PC-3 (cell line): ENCODE measurements at regions not wholly inside any gene's neighbourhood (a gene's known extent, or its start where the extent isn't known, plus 50 kb on each side); places are given as distances from the start of the nearest gene placed in this dataset.

Experiments
- ATAC-seq: fragments of 200-7000 bp; cut with Tn5 transposase; 2 replicates; pipeline ENCODE4 v1.9.1; 2020; ENCODE audit warnings: mild to moderate bottlenecking, moderate library complexity
- BruUV-seq: library from RNA; stranded (reverse); fragments of 400-500 nt; replicated peaks from 2 replicates; lab custom pipeline; 2021; lab: Mats Ljungman, UMichigan
- CTCF ChIA-PET: fragments of 300-600 bp; sonication (Branson Sonifier 250); formaldehyde crosslinking; loops from one replicate; lab custom pipeline; 2022; ENCODE audit warnings: antibody characterized with exemption; lab: Charles Lee
- POLR2A ChIA-PET: fragments of 300-600 bp; sonication (Branson Sonifier 250); formaldehyde crosslinking; loops from one replicate; lab custom pipeline; 2022; ENCODE audit warnings: antibody characterized with exemption; ENCODE audit not compliant: unreplicated experiment; lab: Charles Lee
- DNase-seq: peaks from one replicate; pipeline ENCODE4 v3.0.0-alpha.2; 2015
- H2AFZ ChIP-seq: fragments of 300-600 bp; sonication (generic); 2 replicates; pipeline ENCODE4 v1.6.0; 2016; ENCODE audit warnings: antibody characterized with exemption, low read length
- H3F3A ChIP-seq: fragments of 300-600 bp; sonication (generic); one replicate; pipeline ENCODE4 v1.6.0; 2017; ENCODE audit warnings: antibody characterized with exemption, low read length, control low read depth, mild to moderate bottlenecking; ENCODE audit not compliant: unreplicated experiment
- H3K27ac ChIP-seq: fragments of 300-600 bp; sonication (generic); 2 replicates; pipeline ENCODE4 v1.5.1; 2016; ENCODE audit warnings: mild to moderate bottlenecking, low read length
- H3K27me3 ChIP-seq: fragments of 300-600 bp; sonication (generic); 2 replicates; pipeline ENCODE4 v1.6.1; 2016; ENCODE audit warnings: low read length, mixed read lengths
- H3K36me3 ChIP-seq: fragments of 300-600 bp; sonication (generic); 2 replicates; pipeline ENCODE4 v1.6.1; 2016; ENCODE audit warnings: low read depth, mixed run types, low read length, mixed read lengths
- H3K4me1 ChIP-seq: fragments of 300-600 bp; sonication (generic); 2 replicates; pipeline ENCODE4 v1.5.1; 2016; ENCODE audit warnings: low read length; ENCODE audit not compliant: insufficient read depth
- H3K4me2 ChIP-seq: fragments of 300-600 bp; sonication (generic); 2 replicates; pipeline ENCODE4 v1.6.0; 2016; ENCODE audit warnings: low read length
- H3K4me3 ChIP-seq: fragments of 300-600 bp; sonication (generic); 2 replicates; pipeline ENCODE4 v1.5.1; 2016; ENCODE audit warnings: mild to moderate bottlenecking, low read length, mixed read lengths
- H3K79me2 ChIP-seq: fragments of 300-600 bp; sonication (generic); 2 replicates; pipeline ENCODE4 v1.6.1; 2017; ENCODE audit warnings: low read length, mixed read lengths
- H3K9ac ChIP-seq: fragments of 300-600 bp; sonication (generic); 2 replicates; pipeline ENCODE4 v1.6.0; 2016; ENCODE audit warnings: mild to moderate bottlenecking, low read length
- H3K9me2 ChIP-seq: fragments of 300-600 bp; sonication (generic); replicated peaks from 2 replicates; pipeline ENCODE4 v1.6.1; 2016; ENCODE audit warnings: mixed run types, low read length, mixed read lengths
- H3K9me3 ChIP-seq: fragments of 300-600 bp; sonication (generic); 2 replicates; pipeline ENCODE4 v1.6.1; 2016; ENCODE audit warnings: low read length, mixed read lengths
- H4K20me1 ChIP-seq: fragments of 300-600 bp; sonication (generic); 2 replicates; pipeline ENCODE4 v1.6.1; 2016; ENCODE audit warnings: low read length, mixed read lengths
- EZH2 ChIP-seq: fragments of 300-600 bp; sonication (generic); IDR thresholded peaks from one replicate; pipeline ENCODE4 v1.6.1; 2017; ENCODE audit warnings: antibody characterized with exemption, mild to moderate bottlenecking, low read length; ENCODE audit not compliant: unreplicated experiment
- EZH2phosphoT487 ChIP-seq: fragments of 300-600 bp; sonication (generic); IDR thresholded peaks from 2 replicates; pipeline ENCODE4 v1.6.1; 2018; ENCODE audit warnings: mild to moderate bottlenecking, antibody characterized with exemption, low read length, borderline replicate concordance
- intact Hi-C: fragments of 100-400 bp; cut with micrococcal nuclease; formaldehyde crosslinking; loops from 2 replicates; pipeline ENCODE4 v1.9.0; 2023
- TF ChIP-seq, protein P1 (sequence below): fragments of 300-600 bp; sonication (generic); conservative IDR thresholded peaks from 2 replicates; pipeline ENCODE4 v1.5.1; 2017; ENCODE audit warnings: antibody characterized with exemption, low read depth, mild to moderate bottlenecking, low read length

- POLR2A ChIA-PET = no interaction called here
- H2AFZ ChIP-seq = no peak overlapping the region
- TF ChIP-seq, protein P1, sequence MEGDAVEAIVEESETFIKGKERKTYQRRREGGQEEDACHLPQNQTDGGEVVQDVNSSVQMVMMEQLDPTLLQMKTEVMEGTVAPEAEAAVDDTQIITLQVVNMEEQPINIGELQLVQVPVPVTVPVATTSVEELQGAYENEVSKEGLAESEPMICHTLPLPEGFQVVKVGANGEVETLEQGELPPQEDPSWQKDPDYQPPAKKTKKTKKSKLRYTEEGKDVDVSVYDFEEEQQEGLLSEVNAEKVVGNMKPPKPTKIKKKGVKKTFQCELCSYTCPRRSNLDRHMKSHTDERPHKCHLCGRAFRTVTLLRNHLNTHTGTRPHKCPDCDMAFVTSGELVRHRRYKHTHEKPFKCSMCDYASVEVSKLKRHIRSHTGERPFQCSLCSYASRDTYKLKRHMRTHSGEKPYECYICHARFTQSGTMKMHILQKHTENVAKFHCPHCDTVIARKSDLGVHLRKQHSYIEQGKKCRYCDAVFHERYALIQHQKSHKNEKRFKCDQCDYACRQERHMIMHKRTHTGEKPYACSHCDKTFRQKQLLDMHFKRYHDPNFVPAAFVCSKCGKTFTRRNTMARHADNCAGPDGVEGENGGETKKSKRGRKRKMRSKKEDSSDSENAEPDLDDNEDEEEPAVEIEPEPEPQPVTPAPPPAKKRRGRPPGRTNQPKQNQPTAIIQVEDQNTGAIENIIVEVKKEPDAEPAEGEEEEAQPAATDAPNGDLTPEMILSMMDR = no peak
- TF ChIP-seq EZH2phosphoT487 (no peak), EZH2 (no peak)
- ATAC-seq (no peak), DNase-seq (no peak)
- H3K27ac ChIP-seq = no peak overlapping the region
- no peak overlapping the region for H3K4me3 ChIP-seq
- H3K36me3 ChIP-seq = no peaks in the 10 kb centered on the region; the same call in 1 of the 2 replicates
- no peak overlapping the region for H3K4me2 ChIP-seq
- H3K9me2 ChIP-seq = no peaks in the 10 kb centered on the region
- CTCF ChIA-PET = no interaction called here
- H3K9ac ChIP-seq = no peak overlapping the region
- intact Hi-C loops = no loop called here
- no peaks in the 10 kb centered on the region for H3K4me1 ChIP-seq
- no peaks in the 10 kb centered on the region for H3F3A ChIP-seq
- BruUV-seq = no TSS peak
- no peaks in the 10 kb centered on the region for H4K20me1 ChIP-seq
- no peaks in the 10 kb centered on the region for H3K79me2 ChIP-seq
- H3K9me3 ChIP-seq = peaks cover 10% of the 10 kb centered on the region; the same call in 1 of the 2 replicates
- H3K27me3 ChIP-seq = no peaks in the 10 kb centered on the region
Measured at GRCh38 chr15:39014682-39015081, 450.1 kb upstream of the RASGRP1 start.

GRCh38 chr15:39016706-39017105, 452.1 kb upstream of the RASGRP1 start:
- no peak for TF ChIP-seq EZH2
- TF ChIP-seq, protein P1 = no peak
- TF ChIP-seq EZH2phosphoT487 = no peak
- Histone ChIP-seq H3K4me1 (no peaks in the 10 kb centered on the region), H3K36me3 (no peaks in the 10 kb centered on the region), H3K9me3 (no peaks in the 10 kb centered on the region), H3K9ac (no peak overlapping the region), H3K79me2 (no peaks in the 10 kb centered on the region), H3K27me3 (no peaks in the 10 kb centered on the region), H3K4me3 (no peak overlapping the region), H3K4me2 (no peak overlapping the region), H3F3A (no peaks in the 10 kb centered on the region), H3K27ac (no peak overlapping the region), H4K20me1 (no peaks in the 10 kb centered on the region), H2AFZ (no peak overlapping the region), H3K9me2 (no peaks in the 10 kb centered on the region)
- CTCF ChIA-PET = no interaction called here
- BruUV-seq = no TSS peak
- intact Hi-C loops = no loop called here
- ATAC-seq (no peak), DNase-seq (no peak)
- POLR2A ChIA-PET = no interaction called here

- CTCF ChIA-PET = no interaction called here
- H3K27me3 ChIP-seq = no peaks in the 10 kb centered on the region
- POLR2A ChIA-PET = no interaction called here
- H3K27ac ChIP-seq = no peak overlapping the region
- no peak overlapping the region for H3K4me3 ChIP-seq
- H3F3A ChIP-seq = no peaks in the 10 kb centered on the region
- no peaks in the 10 kb centered on the region for H3K79me2 ChIP-seq
- H3K9me3 ChIP-seq = no peaks in the 10 kb centered on the region
- no peak overlapping the region for H2AFZ ChIP-seq
- DNase-seq (no peak), ATAC-seq (no peak)
- H3K36me3 ChIP-seq = no peaks in the 10 kb centered on the region
- no peaks in the 10 kb centered on the region for H3K9me2 ChIP-seq
- H3K9ac ChIP-seq = no peak overlapping the region
- H3K4me2 ChIP-seq = no peak overlapping the region
- no peaks in the 10 kb centered on the region for H4K20me1 ChIP-seq
- BruUV-seq = no TSS peak
- intact Hi-C loops = no loop called here
- TF ChIP-seq, protein P1 = no peak
- TF ChIP-seq EZH2phosphoT487 = no peak
- no peak for TF ChIP-seq EZH2
- H3K4me1 ChIP-seq = no peaks in the 10 kb centered on the region
Measured at GRCh38 chr15:39018966-39019365, 454.4 kb upstream of the RASGRP1 start.
